Glomerular visceral epithelial cell (primary cell): ENCODE measurements at regions not wholly inside any gene's neighbourhood (a gene's known extent, or its start where the extent isn't known, plus 50 kb on each side); places are given as distances from the start of the nearest gene placed in this dataset.

Source experiments
- DNase-seq: peaks from one replicate; pipeline ENCODE4 v3.0.0-alpha.2; 2016; ENCODE audit errors: extremely low spot score

- no peak for DNase-seq
Observed at GRCh38 chr6:11296449-11297375, 64.2 kb upstream of the NEDD9 start.

DNA sequence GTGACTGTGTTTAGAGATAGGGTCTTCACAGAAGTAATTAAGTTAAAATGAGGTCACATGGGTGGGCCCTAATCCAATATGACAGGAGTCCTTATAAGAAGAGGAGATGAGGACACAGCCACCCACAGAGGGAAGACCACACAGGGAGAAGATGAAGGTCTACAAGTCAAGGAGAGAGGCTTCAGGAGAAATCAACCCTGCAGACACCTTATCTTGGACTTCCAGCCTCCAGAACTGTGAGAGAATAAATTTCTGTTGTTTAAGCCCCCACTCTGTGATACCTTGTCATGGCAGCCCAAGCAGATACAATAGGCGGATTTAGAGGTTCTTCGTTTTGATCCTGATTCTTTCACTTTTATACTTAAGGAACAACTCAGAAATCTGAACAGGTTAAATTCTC lies 63.5 kb upstream of the NEDD9 start:
- DNase-seq, result no peak

GRCh38 chr6:11294228-11294627 lies 61.8 kb upstream of the NEDD9 start:
- no peak for DNase-seq

- DNase-seq, result no peak
Observed at GRCh38 chr6:11292594-11293236, 60.2 kb upstream of the NEDD9 start.

DNA sequence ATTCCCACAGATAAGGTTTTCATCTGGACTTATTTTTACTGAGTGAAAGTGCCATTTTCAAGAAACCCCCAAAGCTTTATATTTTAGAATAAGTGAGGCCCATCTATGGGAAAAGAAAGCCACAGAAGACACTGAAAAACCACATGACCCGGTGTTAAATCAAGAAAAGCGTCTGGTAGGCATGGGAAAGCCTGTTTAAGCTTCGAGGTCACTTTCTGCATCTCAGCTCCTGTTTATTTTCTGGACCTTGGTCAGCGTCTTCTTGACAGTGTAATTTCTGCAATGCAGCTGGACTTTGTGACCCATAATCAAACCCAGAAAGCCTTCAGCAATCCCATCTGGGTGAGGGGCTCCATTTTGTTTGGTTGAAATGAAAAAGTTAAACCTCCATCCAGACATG lies 59.6 kb upstream of the NEDD9 start:
- no peak for DNase-seq

- DNase-seq, result no peak
Observed at GRCh38 chr6:11291582-11291981, 59.1 kb upstream of the NEDD9 start.

- no peak for DNase-seq
Observed at GRCh38 chr6:11290027-11290426, 57.6 kb upstream of the NEDD9 start.

DNA sequence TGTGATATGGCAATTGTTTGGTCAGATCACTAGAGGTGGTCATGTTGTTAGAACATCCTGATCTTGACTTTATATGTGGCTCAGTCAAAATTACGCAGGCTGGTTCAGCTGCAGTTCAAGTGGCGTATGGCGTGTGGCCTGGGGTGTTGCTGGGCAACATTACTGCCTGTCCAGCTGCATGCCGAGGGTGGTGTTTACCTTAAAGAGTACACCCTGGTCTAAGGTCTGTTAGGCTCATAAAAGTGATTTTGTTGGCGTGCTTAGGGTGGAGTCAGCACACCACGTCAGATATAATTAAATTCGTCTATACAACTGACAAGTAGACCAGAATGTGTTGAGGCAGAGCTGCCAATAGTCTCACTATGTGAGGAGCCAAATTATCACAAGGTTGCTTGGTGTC lies 55.6 kb upstream of the NEDD9 start:
- no peak for DNase-seq

DNA sequence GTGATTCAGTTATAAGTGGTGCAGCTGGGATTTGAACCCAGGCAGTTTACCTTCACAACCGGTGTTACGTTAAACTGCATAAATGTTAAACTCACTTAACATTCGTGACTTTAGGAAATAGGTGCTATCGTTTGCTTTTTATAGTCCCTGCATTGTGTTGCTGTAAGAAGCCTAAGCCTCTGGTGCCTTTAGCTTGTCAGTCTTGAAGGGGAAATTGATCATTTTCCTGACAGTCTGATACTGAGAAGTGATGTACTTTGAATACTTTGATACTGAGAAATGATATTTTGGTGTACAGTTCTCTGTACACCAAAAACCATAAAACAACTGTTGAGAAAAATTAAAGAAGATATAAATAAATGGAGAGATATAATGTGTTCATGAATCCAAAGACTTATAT lies 52.5 kb upstream of the NEDD9 start:
- DNase-seq, result no peak

DNA sequence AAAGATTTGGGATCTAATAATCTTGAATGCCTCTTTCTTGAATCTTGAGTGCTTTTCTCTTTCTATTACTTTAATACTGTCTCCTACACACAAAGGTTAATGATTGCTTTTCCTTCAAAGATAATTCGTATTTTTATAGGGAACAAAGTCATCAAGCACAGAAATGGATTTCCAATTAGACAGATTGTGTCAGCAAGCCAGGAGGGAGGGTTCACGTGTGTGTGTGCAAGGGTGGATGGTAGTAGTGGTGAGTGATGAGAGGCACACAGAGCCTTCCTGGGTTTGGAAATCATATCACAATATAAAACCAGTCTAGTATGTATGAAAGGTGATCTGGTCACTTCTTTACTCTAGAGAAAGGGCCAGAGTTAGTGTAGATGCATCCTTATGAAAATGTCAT lies 51.2 kb upstream of the NEDD9 start:
- no peak for DNase-seq

DNA sequence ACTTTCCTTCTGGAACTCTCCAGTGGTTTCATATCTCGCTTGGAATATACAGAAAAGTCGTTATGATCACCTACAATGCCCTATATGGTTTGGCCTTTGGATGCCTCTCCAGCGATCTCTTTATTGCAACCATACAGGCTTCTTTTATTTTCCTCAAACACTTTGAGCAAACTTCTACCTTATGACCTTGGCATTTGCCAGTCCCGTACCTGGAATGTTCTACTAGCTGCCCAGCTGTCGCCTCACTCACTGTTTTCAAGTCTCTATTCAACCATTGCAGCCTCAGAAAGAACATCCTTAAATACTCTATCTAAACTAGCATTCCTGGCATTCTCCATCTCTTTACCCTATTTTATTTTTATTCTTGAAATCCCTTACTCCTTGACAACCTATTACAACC lies 50.4 kb upstream of the NEDD9 start:
- DNase-seq, result no peak
